DOHH2 (cell line): ENCODE measurements at regions not wholly inside any gene's neighbourhood (a gene's known extent, or its start where the extent isn't known, plus 50 kb on each side); places are given as distances from the start of the nearest gene placed in this dataset.
"Not testable (repeated sequence)": the region's sequence is repeated elsewhere in the genome, so short reads cannot be mapped to it uniquely, and the experiment has no call there.

ENCODE experiments used
- H3F3A ChIP-seq: fragments of 200-600 bp; sonication (generic), shearing (Covaris generic); 2 replicates; pipeline ENCODE4 v1.6.0; 2016; ENCODE audit warnings: antibody characterized with exemption, mild to moderate bottlenecking; ENCODE audit not compliant: control insufficient read depth, insufficient read depth
- H3K27ac ChIP-seq: fragments of 200-600 bp; sonication (generic); 2 replicates; pipeline ENCODE4 v1.5.1; 2014; ENCODE audit warnings: low read depth, mild to moderate bottlenecking, low read length, moderate library complexity
- H3K27me3 ChIP-seq: fragments of 200-600 bp; sonication (generic); 2 replicates; pipeline ENCODE4 v1.6.1; 2014; ENCODE audit warnings: mild to moderate bottlenecking, low read length, mixed read lengths; ENCODE audit not compliant: control insufficient read depth
- H3K36me3 ChIP-seq: fragments of 200-600 bp; sonication (generic); 2 replicates; pipeline ENCODE4 v1.6.1; 2014; ENCODE audit warnings: mild to moderate bottlenecking, low read length, moderate library complexity, mixed read lengths; ENCODE audit not compliant: control insufficient read depth
- H3K4me1 ChIP-seq: fragments of 200-600 bp; sonication (generic); 2 replicates; pipeline ENCODE4 v1.6.1; 2014; ENCODE audit warnings: mild to moderate bottlenecking, low read length, mixed read lengths; ENCODE audit not compliant: control insufficient read depth
- H3K4me2 ChIP-seq: fragments of 200-600 bp; sonication (generic); 2 replicates; pipeline ENCODE4 v1.6.0; 2014; ENCODE audit warnings: mild to moderate bottlenecking, low read length, moderate library complexity
- H3K4me3 ChIP-seq: fragments of 200-600 bp; sonication (generic); 2 replicates; pipeline ENCODE4 v1.5.1; 2014; ENCODE audit warnings: mild to moderate bottlenecking, low read length, mixed read lengths
- H3K79me2 ChIP-seq: fragments of 200-600 bp; sonication (generic); 2 replicates; pipeline ENCODE4 v1.6.1; 2014; ENCODE audit warnings: mild to moderate bottlenecking, low read length, mixed read lengths; ENCODE audit not compliant: control insufficient read depth
- H3K9me2 ChIP-seq: fragments of 200-600 bp; sonication (generic); replicated peaks from 2 replicates; pipeline ENCODE4 v1.6.1; 2014; ENCODE audit warnings: mild to moderate bottlenecking, low read length, mixed read lengths; ENCODE audit not compliant: control insufficient read depth
- H3K9me3 ChIP-seq: fragments of 200-600 bp; sonication (generic); 2 replicates; pipeline ENCODE4 v1.6.1; 2014; ENCODE audit warnings: antibody characterized with exemption, low read length, mixed read lengths; ENCODE audit not compliant: control insufficient read depth, insufficient read depth
- H4K20me1 ChIP-seq: fragments of 200-600 bp; sonication (generic); 2 replicates; pipeline ENCODE4 v1.6.0; 2014; ENCODE audit warnings: low read depth, mild to moderate bottlenecking, antibody characterized with exemption, low read length, moderate library complexity; ENCODE audit not compliant: control insufficient read depth, insufficient read depth
- EZH2phosphoT487 ChIP-seq: fragments of 200-600 bp; sonication (generic); IDR thresholded peaks from 2 replicates; pipeline ENCODE4 v1.6.1; 2017; ENCODE audit warnings: borderline replicate concordance, mild to moderate bottlenecking, antibody characterized with exemption, low read length, moderate library complexity, mixed read lengths
- TF ChIP-seq, protein P1 (sequence below): fragments of 200-600 bp; sonication (generic); IDR thresholded peaks from one replicate; pipeline ENCODE4 v1.5.1; 2014; ENCODE audit warnings: antibody characterized with exemption, mild to moderate bottlenecking, low read depth, low read length; ENCODE audit not compliant: poor library complexity, severe bottlenecking

DNA sequence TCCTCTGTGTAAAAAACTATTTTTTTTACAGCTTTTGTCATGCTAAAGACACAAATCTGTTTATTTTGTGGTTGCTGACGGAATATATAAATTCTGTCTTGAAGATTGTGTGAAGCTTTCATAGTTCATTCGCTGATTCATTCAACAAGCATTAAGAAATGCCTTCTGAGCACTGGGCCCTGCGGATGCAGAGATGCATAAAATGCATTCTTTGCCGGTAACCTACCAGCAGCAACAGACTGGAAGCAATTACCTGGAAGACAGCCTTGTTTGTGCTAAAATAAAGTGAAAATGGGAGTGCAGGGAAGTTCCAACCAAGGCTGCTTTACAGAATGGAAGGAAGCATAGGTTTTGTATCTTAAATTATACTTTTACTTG lies 119.7 kb downstream of the PMAIP1 start:
- Histone ChIP-seq H3K27me3 (no peaks in the 10 kb centered on the region), H4K20me1 (no peaks in the 10 kb centered on the region), H3K4me2 (no peak overlapping the region), H3F3A (no peaks in the 10 kb centered on the region), H3K79me2 (no peaks in the 10 kb centered on the region), H3K4me1 (no peaks in the 10 kb centered on the region), H3K36me3 (no peaks in the 10 kb centered on the region), H3K4me3 (no peak overlapping the region), H3K27ac (no peak overlapping the region), H3K9me2 (no peaks in the 10 kb centered on the region), H3K9me3 (no peaks in the 10 kb centered on the region)
- no peak for TF ChIP-seq EZH2phosphoT487
- TF ChIP-seq, protein P1, sequence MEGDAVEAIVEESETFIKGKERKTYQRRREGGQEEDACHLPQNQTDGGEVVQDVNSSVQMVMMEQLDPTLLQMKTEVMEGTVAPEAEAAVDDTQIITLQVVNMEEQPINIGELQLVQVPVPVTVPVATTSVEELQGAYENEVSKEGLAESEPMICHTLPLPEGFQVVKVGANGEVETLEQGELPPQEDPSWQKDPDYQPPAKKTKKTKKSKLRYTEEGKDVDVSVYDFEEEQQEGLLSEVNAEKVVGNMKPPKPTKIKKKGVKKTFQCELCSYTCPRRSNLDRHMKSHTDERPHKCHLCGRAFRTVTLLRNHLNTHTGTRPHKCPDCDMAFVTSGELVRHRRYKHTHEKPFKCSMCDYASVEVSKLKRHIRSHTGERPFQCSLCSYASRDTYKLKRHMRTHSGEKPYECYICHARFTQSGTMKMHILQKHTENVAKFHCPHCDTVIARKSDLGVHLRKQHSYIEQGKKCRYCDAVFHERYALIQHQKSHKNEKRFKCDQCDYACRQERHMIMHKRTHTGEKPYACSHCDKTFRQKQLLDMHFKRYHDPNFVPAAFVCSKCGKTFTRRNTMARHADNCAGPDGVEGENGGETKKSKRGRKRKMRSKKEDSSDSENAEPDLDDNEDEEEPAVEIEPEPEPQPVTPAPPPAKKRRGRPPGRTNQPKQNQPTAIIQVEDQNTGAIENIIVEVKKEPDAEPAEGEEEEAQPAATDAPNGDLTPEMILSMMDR: no peak

- no peaks in the 10 kb centered on the region for H3F3A ChIP-seq
- no peaks in the 10 kb centered on the region for H3K27me3 ChIP-seq
- no peak for TF ChIP-seq EZH2phosphoT487
- TF ChIP-seq, protein P1: no peak
- H3K4me2 ChIP-seq: no peak overlapping the region
- H3K9me3 ChIP-seq: no peaks in the 10 kb centered on the region
- no peaks in the 10 kb centered on the region for H4K20me1 ChIP-seq
- no peak overlapping the region for H3K4me3 ChIP-seq
- H3K9me2 ChIP-seq: no peaks in the 10 kb centered on the region
- H3K36me3 ChIP-seq: no peaks in the 10 kb centered on the region
- H3K79me2 ChIP-seq: no peaks in the 10 kb centered on the region
- no peaks in the 10 kb centered on the region for H3K4me1 ChIP-seq
- no peak overlapping the region for H3K27ac ChIP-seq
Measured at GRCh38 chr18:60018618-60019462, 119.0 kb downstream of the PMAIP1 start.

- not testable (repeated sequence) for H3K4me1 ChIP-seq, H3F3A ChIP-seq, H3K36me3 ChIP-seq, H3K79me2 ChIP-seq, H3K4me3 ChIP-seq, H3K27me3 ChIP-seq, H3K27ac ChIP-seq, H4K20me1 ChIP-seq, H3K4me2 ChIP-seq, H3K9me2 ChIP-seq, H3K9me3 ChIP-seq
Measured at GRCh38 chr18:60018134-60018533, 118.3 kb downstream of the PMAIP1 start.

DNA sequence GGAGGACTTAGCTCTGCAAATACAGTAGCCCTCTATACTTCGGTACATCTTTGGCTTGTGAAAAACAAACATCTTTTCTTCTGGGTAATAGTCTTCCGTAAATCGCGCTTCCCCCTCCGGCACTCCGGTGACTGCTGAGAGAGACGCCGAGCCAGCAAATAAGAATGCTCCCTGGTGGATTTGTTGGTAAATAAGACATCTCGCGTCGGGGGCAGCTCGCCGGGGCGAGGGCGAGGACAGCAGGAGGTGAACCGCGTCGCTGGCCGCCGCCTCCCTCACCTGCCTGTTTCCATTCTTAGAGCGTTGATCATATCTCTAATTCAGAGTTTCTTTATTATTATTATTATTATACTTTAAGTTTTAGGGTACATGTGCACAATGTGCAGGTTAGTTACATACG lies 117.6 kb downstream of the PMAIP1 start:
- Histone ChIP-seq H3K4me1 (no peaks in the 10 kb centered on the region), H3F3A (no peaks in the 10 kb centered on the region)

GRCh38 chr18:60015826-60016225 lies 116.0 kb downstream of the PMAIP1 start:
- H3K9me2 ChIP-seq, H3K4me3 ChIP-seq, H3K4me1 ChIP-seq, H3F3A ChIP-seq, H3K27ac ChIP-seq, H4K20me1 ChIP-seq, H3K27me3 ChIP-seq, H3K4me2 ChIP-seq, H3K9me3 ChIP-seq, H3K79me2 ChIP-seq, H3K36me3 ChIP-seq: not testable (repeated sequence)

More for the DNA sequence above, 117.6 kb downstream of the PMAIP1 start:
- H3K4me3 ChIP-seq: no peak overlapping the region
- H4K20me1 ChIP-seq: no peaks in the 10 kb centered on the region
- H3K36me3 ChIP-seq: no peaks in the 10 kb centered on the region
- TF ChIP-seq EZH2phosphoT487: no peak
- TF ChIP-seq, protein P1: no peak
- no peaks in the 10 kb centered on the region for H3K27me3 ChIP-seq
- no peak overlapping the region for H3K4me2 ChIP-seq
- no peak overlapping the region for H3K27ac ChIP-seq
- H3K9me2 ChIP-seq: no peaks in the 10 kb centered on the region
- H3K9me3 ChIP-seq: no peaks in the 10 kb centered on the region
- no peaks in the 10 kb centered on the region for H3K79me2 ChIP-seq

DNA sequence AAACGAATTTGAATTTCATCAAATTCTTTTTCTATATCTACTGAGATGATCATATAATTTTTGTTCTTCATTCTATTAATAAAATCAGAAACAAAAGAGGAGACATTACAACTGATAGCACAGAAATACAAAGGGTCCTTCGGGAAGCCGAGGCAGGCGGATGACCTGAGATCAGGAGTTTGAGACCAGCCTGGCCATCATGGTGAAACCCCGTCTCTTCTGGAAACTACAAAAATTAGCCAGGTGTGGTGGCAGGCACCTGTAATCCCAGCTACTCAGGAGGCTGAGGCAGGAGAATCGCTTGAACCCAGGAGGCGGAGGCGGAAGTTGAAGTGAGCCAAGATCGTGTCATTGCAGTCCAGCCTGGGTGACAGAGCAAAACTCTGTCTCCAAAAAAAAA lies 113.4 kb downstream of the PMAIP1 start:
- not testable (repeated sequence) for H3K9me2 ChIP-seq, H3K4me2 ChIP-seq, H3K4me1 ChIP-seq, H3K4me3 ChIP-seq, H3K36me3 ChIP-seq, H3K27me3 ChIP-seq, H3K79me2 ChIP-seq, H4K20me1 ChIP-seq, H3K27ac ChIP-seq, H3K9me3 ChIP-seq, H3F3A ChIP-seq
